ENCODE measurements at regions not wholly inside any gene's neighbourhood (a gene's known extent, or its start where the extent isn't known, plus 50 kb on each side); places are given as distances from the start of the nearest gene placed in this dataset.

GRCh38 chr13:21871382-21871781 lies 200.5 kb downstream of the FGF9 start:
- TF ChIP-seq, protein P1, sequence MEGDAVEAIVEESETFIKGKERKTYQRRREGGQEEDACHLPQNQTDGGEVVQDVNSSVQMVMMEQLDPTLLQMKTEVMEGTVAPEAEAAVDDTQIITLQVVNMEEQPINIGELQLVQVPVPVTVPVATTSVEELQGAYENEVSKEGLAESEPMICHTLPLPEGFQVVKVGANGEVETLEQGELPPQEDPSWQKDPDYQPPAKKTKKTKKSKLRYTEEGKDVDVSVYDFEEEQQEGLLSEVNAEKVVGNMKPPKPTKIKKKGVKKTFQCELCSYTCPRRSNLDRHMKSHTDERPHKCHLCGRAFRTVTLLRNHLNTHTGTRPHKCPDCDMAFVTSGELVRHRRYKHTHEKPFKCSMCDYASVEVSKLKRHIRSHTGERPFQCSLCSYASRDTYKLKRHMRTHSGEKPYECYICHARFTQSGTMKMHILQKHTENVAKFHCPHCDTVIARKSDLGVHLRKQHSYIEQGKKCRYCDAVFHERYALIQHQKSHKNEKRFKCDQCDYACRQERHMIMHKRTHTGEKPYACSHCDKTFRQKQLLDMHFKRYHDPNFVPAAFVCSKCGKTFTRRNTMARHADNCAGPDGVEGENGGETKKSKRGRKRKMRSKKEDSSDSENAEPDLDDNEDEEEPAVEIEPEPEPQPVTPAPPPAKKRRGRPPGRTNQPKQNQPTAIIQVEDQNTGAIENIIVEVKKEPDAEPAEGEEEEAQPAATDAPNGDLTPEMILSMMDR (IDR thresholded peaks at IDR 0.05), result no peak
- no peak for TF ChIP-seq ZFX (IDR thresholded peaks at IDR 0.05; ENCODE audit: borderline replicate concordance)
- no peak overlapping the region for H3K27ac ChIP-seq

DNA sequence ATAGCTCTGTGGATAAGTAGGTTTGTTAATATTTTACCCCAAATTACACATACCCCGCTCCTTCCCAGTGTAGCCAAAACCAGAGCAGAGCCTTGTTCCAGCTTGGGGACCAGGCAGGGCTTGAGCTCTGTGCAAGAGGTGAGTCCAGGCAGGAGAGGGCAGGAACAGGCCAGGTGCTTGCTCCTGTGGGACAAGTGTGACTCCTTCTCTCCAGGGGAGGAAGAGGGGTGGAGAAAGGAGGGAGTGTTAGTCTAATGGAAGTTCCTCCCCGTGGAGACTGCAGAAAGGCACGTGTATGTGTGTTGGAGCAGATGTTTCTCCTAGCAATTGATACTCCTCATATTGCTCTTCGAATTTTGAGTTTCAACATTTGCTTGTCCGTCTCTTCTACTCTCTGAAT lies 201.0 kb downstream of the FGF9 start:
- H3K27ac ChIP-seq, result no peak overlapping the region
- no peak for TF ChIP-seq ZFX (IDR thresholded peaks at IDR 0.05; ENCODE audit: borderline replicate concordance)
- TF ChIP-seq, protein P1 (IDR thresholded peaks at IDR 0.05), result no peak

- H3K27ac ChIP-seq, result no peak overlapping the region
- no peak for TF ChIP-seq ZFX (IDR thresholded peaks at IDR 0.05; ENCODE audit: borderline replicate concordance)
- TF ChIP-seq, protein P1 (IDR thresholded peaks at IDR 0.05), result no peak
These were observed 201.9 kb downstream of the FGF9 start for GRCh38 chr13:21872795-21873194.

DNA sequence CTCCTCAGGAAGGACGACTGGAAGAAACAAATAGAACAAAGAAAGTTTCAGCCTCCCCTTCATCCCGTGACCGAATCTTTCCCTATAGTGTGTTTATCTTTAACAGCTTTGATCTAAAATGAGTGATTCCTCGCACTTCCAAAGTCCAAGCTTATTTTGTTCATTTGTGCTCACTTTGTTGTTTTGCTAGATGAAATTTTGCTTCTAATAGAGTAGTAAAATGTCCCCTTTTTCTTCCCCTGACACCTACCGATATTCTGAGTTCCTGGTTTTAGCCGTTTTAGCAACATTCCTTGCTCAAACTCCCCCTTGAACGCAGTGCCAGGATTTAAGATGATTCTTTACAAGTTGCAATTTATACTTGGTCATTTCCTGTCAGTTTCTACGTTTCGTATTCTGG lies 204.2 kb downstream of the FGF9 start:
- H3K27ac ChIP-seq, result no peak overlapping the region
- TF ChIP-seq ZFX (IDR thresholded peaks at IDR 0.05; ENCODE audit: borderline replicate concordance), result no peak
- TF ChIP-seq, protein P1 (IDR thresholded peaks at IDR 0.05), result no peak

GRCh38 chr13:21879263-21879914 lies 208.5 kb downstream of the FGF9 start:
- no peak for TF ChIP-seq ZFX (IDR thresholded peaks at IDR 0.05; ENCODE audit: borderline replicate concordance)
- TF ChIP-seq, protein P1 (IDR thresholded peaks at IDR 0.05), result no peak

GRCh38 chr13:21882766-21883165 lies 211.9 kb downstream of the FGF9 start:
- no peak for TF ChIP-seq ZFX (IDR thresholded peaks at IDR 0.05; ENCODE audit: borderline replicate concordance)
- TF ChIP-seq, protein P1 (IDR thresholded peaks at IDR 0.05), result no peak
- no peak overlapping the region for H3K27ac ChIP-seq

More at GRCh38 chr13:21879263-21879914, 208.5 kb downstream of the FGF9 start:
- H3K27ac ChIP-seq, result no peak overlapping the region

- TF ChIP-seq, protein P1 (IDR thresholded peaks at IDR 0.05), result no peak
- no peak for TF ChIP-seq ZFX (IDR thresholded peaks at IDR 0.05; ENCODE audit: borderline replicate concordance)
- no peak overlapping the region for H3K27ac ChIP-seq
These were observed 212.8 kb downstream of the FGF9 start for GRCh38 chr13:21883713-21884112.

Measured in 22Rv1 (cell line).